GM13977 (cell line): ENCODE measurements at regions not wholly inside any gene's neighbourhood (a gene's known extent, or its start where the extent isn't known, plus 50 kb on each side); places are given as distances from the start of the nearest gene placed in this dataset.

Source experiments
- DNase-seq: peaks from one replicate; pipeline ENCODE4 v3.0.0; 2012; ENCODE audit warnings: low spot score
- in situ Hi-C: fragments of 300-500 bp; cut with MboI; formaldehyde crosslinking; loops from one replicate; pipeline ENCODE4 v1.12.0; 2022; ENCODE audit warnings: low sequenced_read_pairs, low pct_unique_long_range_greater_than_20kb, mixed read lengths, inconsistent platforms; ENCODE audit not compliant: unreplicated experiment
- TF ChIP-seq, protein P1 (sequence below): IDR thresholded peaks from 2 replicates; pipeline ENCODE4 v1.5.1; 2012; ENCODE audit warnings: mild to moderate bottlenecking, control low read depth; ENCODE audit not compliant: insufficient read depth; ENCODE audit errors: extremely low read depth, missing control alignments

GRCh38 chr17:6191405-6192324 lies 121.5 kb downstream of the WSCD1 start:
- in situ Hi-C loops = no loop called here
- TF ChIP-seq, protein P1, sequence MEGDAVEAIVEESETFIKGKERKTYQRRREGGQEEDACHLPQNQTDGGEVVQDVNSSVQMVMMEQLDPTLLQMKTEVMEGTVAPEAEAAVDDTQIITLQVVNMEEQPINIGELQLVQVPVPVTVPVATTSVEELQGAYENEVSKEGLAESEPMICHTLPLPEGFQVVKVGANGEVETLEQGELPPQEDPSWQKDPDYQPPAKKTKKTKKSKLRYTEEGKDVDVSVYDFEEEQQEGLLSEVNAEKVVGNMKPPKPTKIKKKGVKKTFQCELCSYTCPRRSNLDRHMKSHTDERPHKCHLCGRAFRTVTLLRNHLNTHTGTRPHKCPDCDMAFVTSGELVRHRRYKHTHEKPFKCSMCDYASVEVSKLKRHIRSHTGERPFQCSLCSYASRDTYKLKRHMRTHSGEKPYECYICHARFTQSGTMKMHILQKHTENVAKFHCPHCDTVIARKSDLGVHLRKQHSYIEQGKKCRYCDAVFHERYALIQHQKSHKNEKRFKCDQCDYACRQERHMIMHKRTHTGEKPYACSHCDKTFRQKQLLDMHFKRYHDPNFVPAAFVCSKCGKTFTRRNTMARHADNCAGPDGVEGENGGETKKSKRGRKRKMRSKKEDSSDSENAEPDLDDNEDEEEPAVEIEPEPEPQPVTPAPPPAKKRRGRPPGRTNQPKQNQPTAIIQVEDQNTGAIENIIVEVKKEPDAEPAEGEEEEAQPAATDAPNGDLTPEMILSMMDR = no peak
- DNase-seq = no peak

GRCh38 chr17:6187836-6188235 lies 117.7 kb downstream of the WSCD1 start:
- TF ChIP-seq, protein P1 = no peak
- DNase-seq = no peak

DNA sequence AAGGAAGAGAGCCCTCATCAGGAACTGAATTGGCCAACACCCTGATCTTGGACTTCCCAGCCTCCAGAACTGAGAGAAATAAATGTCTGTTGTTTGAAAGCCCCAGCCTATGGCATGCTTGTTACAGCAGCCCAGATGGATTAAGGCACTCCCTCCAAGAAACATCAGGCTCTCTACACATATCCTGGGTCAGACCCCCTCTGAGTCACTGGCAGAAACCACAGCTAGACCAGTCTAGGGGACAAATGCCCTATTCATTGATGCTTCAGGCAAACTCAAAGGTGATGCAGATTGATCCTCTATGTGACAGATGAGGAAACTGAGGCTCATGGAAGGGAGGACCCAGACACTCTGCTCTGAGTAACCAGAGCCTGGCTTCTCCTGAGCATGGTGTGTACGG lies 116.8 kb downstream of the WSCD1 start:
- in situ Hi-C loops = no loop called here
- DNase-seq = no peak
- TF ChIP-seq, protein P1 = no peak

More at GRCh38 chr17:6187836-6188235, 117.7 kb downstream of the WSCD1 start:
- in situ Hi-C loops = no loop called here

GRCh38 chr17:6184508-6184907 lies 114.3 kb downstream of the WSCD1 start:
- DNase-seq = no peak
- in situ Hi-C loops = no loop called here
- TF ChIP-seq, protein P1 = no peak

DNA sequence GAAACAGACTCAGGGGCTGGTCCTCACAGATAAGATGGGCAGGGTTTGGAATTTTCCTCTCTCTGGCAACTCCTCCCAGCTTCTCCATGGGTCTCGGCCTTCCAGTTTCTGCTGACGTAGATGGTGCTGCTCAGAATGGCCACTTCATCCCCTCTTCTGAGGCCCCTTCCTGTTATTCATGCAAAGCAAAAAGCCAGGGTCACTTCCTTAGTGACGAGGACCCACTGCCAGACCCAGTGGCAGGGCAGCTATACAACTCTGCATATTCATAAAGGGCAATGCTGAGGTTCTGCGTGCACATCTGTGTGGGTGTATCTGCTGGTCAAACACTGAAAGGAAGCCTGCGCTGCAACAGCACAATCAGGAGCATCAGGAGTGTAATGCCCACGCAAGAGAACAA lies 108.8 kb downstream of the WSCD1 start:
- in situ Hi-C loops = no loop called here
- TF ChIP-seq, protein P1 = no peak

GRCh38 chr17:6177941-6178694 lies 107.9 kb downstream of the WSCD1 start:
- no peak for DNase-seq
- in situ Hi-C loops = no loop called here

More for the DNA sequence above, 108.8 kb downstream of the WSCD1 start:
- DNase-seq = no peak

More at GRCh38 chr17:6177941-6178694, 107.9 kb downstream of the WSCD1 start:
- TF ChIP-seq, protein P1 = no peak
